Erythroblast (primary cell): ENCODE measurements at regions not wholly inside any gene's neighbourhood (a gene's known extent, or its start where the extent isn't known, plus 50 kb on each side); places are given as distances from the start of the nearest gene placed in this dataset.
"Not testable (repeated sequence)": the region's sequence is repeated elsewhere in the genome, so short reads cannot be mapped to it uniquely, and the experiment has no call there.

ENCODE experiments used
- GATA1 ChIP-seq: IDR thresholded peaks from 2 replicates; pipeline ENCODE4 v1.6.1; 2011; ENCODE audit warnings: low read depth, mild to moderate bottlenecking, control low read depth, low read length, moderate library complexity
- POLR2A ChIP-seq: IDR thresholded peaks from 2 replicates; pipeline ENCODE4 v1.6.1; 2011; ENCODE audit warnings: mild to moderate bottlenecking, low read length

DNA sequence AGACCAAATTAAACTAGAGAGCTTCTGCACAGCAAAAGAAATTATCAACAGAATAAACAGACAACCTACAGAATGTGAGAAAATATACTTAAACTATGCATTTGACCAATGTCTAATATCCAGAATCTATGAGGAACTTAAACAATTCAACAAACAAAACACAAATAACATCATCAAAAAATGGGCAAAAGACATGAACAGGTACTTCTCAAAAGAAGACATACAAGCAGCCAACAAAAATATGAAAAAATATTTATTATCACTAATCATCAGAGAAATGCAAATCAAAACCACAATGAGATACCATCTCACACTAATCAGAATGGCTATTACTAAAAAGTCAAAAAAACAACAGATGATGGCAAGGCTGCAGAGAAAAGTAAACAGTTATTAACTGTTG is 236.2 kb upstream of the FAT3 start:
- not testable (repeated sequence) for TF ChIP-seq POLR2A, GATA1
